Hepatocyte (in vitro differentiated cells): ENCODE measurements at regions not wholly inside any gene's neighbourhood (a gene's known extent, or its start where the extent isn't known, plus 50 kb on each side); places are given as distances from the start of the nearest gene placed in this dataset.

Experiments
- CTCF ChIP-seq: fragments of 200-600 bp; sonication (generic); IDR thresholded peaks from 2 replicates; pipeline ENCODE4 v1.5.1; 2016; ENCODE audit warnings: antibody characterized with exemption, mild to moderate bottlenecking; ENCODE audit not compliant: poor library complexity
- EZH2 ChIP-seq: fragments of 200-600 bp; sonication (generic); IDR thresholded peaks from 2 replicates; pipeline ENCODE4 v1.6.1; 2016; ENCODE audit warnings: antibody characterized with exemption, mild to moderate bottlenecking, borderline replicate concordance
- EZH2phosphoT487 ChIP-seq: fragments of 200-600 bp; sonication (generic); IDR thresholded peaks from one replicate; pipeline ENCODE4 v1.6.1; 2018; ENCODE audit warnings: antibody characterized with exemption, mild to moderate bottlenecking, low read depth, moderate library complexity; ENCODE audit not compliant: unreplicated experiment, severe bottlenecking

GRCh38 chr1:235021815-235022214, 106.8 kb downstream of the TOMM20 start:
- TF ChIP-seq CTCF, result no peak
- TF ChIP-seq EZH2, result no peak
- TF ChIP-seq EZH2phosphoT487, result no peak
